IMR-90 (cell line): ENCODE measurements at regions not wholly inside any gene's neighbourhood (a gene's known extent, or its start where the extent isn't known, plus 50 kb on each side); places are given as distances from the start of the nearest gene placed in this dataset.
"Not testable (repeated sequence)": the region's sequence is repeated elsewhere in the genome, so short reads cannot be mapped to it uniquely, and the experiment has no call there.

Experiments used
- BHLHE40 ChIP-seq: fragments of 150-350 bp; IDR thresholded peaks from 2 replicates; pipeline ENCODE4 v1.6.1; 2016; ENCODE audit warnings: mild to moderate bottlenecking, low read depth, low read length
- CHD1 ChIP-seq: IDR thresholded peaks from 2 replicates; pipeline ENCODE4 v1.6.1; 2012; ENCODE audit warnings: low read depth, low read length, improper control_type of control experiment
- MAFK ChIP-seq: IDR thresholded peaks from 2 replicates; pipeline ENCODE4 v1.6.1; 2012; ENCODE audit warnings: low read depth, low read length, improper control_type of control experiment
- MXI1 ChIP-seq: IDR thresholded peaks from 2 replicates; pipeline ENCODE4 v1.6.1; 2012; ENCODE audit warnings: low read depth, mild to moderate bottlenecking, low read length, moderate library complexity, borderline replicate concordance
- NFE2L2 ChIP-seq: fragments of 150-350 bp; IDR thresholded peaks from 2 replicates; pipeline ENCODE4 v1.6.1; 2016; ENCODE audit warnings: low read depth, mild to moderate bottlenecking, low read length
- POLR2A ChIP-seq: IDR thresholded peaks from 2 replicates; pipeline ENCODE4 v1.6.1; 2012; ENCODE audit warnings: mild to moderate bottlenecking, low read depth, low read length
- RAD21 ChIP-seq: IDR thresholded peaks from 2 replicates; pipeline ENCODE4 v1.6.1; 2012; ENCODE audit warnings: low read length, improper control_type of control experiment
- RCOR1 ChIP-seq: IDR thresholded peaks from 2 replicates; pipeline ENCODE4 v1.6.1; 2012; ENCODE audit warnings: mild to moderate bottlenecking, low read length, improper control_type of control experiment; ENCODE audit not compliant: insufficient replicate concordance
- RFX5 ChIP-seq: IDR thresholded peaks from 2 replicates; pipeline ENCODE4 v1.8.0; 2012; ENCODE audit warnings: low read depth, mild to moderate bottlenecking, low read length, moderate library complexity
- SMC3 ChIP-seq: fragments of 150-350 bp; IDR thresholded peaks from 2 replicates; pipeline ENCODE4 v1.6.1; 2016; ENCODE audit warnings: low read depth, mild to moderate bottlenecking, antibody characterized with exemption, low read length, moderate library complexity
- TF ChIP-seq, protein P1 (sequence below): conservative IDR thresholded peaks from 2 replicates; pipeline ENCODE4 v1.5.1; 2012; ENCODE audit warnings: mild to moderate bottlenecking, low read depth, low read length, improper control_type of control experiment
- TF ChIP-seq, protein P2 (sequence below): fragments of 150-350 bp; IDR thresholded peaks from 2 replicates; pipeline ENCODE4 v1.6.1; 2017; ENCODE audit warnings: mild to moderate bottlenecking, antibody characterized with exemption, low read length, low read depth
- TF ChIP-seq, protein P3 (sequence below): fragments of 150-350 bp; IDR thresholded peaks from 2 replicates; pipeline ENCODE4 v1.6.1; 2016; ENCODE audit warnings: low read depth, mild to moderate bottlenecking, low read length, moderate library complexity, borderline replicate concordance

DNA sequence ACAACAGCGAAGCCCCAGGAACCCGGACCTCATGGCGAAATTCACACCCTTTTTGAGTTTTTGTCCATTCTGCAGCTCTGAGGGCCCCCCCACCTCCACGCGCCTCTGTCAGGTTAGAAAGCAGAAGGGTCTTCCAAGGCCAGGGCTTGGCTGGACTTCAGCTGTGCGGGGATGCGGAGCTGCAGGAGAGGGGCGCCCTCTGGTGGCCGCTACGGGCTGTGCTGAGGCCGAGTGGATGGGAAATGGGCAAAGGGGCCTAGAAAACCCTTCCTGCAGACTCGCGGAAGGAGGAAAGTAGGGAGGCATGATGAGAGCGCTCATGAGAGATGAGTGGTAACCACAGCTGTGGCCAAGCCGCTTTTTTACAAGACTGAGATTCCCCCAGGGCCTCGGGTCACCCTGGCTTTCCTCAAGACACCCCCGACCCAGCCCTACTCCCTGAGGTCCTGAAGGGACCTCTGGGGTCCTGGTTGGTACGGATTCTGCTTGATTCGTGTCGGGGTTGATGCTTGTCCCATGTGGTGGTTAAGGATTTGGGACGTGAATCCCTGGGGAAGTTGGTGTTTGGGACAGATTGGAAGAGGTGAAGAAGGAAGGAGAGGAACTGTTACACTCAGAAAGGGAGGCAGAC is 126.8 kb downstream of the GOLGA8K start:
- TF ChIP-seq, protein P1, sequence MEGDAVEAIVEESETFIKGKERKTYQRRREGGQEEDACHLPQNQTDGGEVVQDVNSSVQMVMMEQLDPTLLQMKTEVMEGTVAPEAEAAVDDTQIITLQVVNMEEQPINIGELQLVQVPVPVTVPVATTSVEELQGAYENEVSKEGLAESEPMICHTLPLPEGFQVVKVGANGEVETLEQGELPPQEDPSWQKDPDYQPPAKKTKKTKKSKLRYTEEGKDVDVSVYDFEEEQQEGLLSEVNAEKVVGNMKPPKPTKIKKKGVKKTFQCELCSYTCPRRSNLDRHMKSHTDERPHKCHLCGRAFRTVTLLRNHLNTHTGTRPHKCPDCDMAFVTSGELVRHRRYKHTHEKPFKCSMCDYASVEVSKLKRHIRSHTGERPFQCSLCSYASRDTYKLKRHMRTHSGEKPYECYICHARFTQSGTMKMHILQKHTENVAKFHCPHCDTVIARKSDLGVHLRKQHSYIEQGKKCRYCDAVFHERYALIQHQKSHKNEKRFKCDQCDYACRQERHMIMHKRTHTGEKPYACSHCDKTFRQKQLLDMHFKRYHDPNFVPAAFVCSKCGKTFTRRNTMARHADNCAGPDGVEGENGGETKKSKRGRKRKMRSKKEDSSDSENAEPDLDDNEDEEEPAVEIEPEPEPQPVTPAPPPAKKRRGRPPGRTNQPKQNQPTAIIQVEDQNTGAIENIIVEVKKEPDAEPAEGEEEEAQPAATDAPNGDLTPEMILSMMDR = not testable (repeated sequence)
- not testable (repeated sequence) for TF ChIP-seq RCOR1, RAD21, RFX5, BHLHE40, SMC3, POLR2A, CHD1, MAFK, NFE2L2, MXI1
- TF ChIP-seq, protein P2, sequence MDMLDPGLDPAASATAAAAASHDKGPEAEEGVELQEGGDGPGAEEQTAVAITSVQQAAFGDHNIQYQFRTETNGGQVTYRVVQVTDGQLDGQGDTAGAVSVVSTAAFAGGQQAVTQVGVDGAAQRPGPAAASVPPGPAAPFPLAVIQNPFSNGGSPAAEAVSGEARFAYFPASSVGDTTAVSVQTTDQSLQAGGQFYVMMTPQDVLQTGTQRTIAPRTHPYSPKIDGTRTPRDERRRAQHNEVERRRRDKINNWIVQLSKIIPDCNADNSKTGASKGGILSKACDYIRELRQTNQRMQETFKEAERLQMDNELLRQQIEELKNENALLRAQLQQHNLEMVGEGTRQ = not testable (repeated sequence)
- TF ChIP-seq, protein P3, sequence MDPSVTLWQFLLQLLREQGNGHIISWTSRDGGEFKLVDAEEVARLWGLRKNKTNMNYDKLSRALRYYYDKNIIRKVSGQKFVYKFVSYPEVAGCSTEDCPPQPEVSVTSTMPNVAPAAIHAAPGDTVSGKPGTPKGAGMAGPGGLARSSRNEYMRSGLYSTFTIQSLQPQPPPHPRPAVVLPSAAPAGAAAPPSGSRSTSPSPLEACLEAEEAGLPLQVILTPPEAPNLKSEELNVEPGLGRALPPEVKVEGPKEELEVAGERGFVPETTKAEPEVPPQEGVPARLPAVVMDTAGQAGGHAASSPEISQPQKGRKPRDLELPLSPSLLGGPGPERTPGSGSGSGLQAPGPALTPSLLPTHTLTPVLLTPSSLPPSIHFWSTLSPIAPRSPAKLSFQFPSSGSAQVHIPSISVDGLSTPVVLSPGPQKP = not testable (repeated sequence)
